OCI-LY3 (cell line): ENCODE measurements at regions not wholly inside any gene's neighbourhood (a gene's known extent, or its start where the extent isn't known, plus 50 kb on each side); places are given as distances from the start of the nearest gene placed in this dataset.

Experiments used
- H2AFZ ChIP-seq: fragments of 200-600, 300-600 bp; shearing (Covaris generic); 2 replicates; pipeline ENCODE4 v1.6.0; 2014; ENCODE audit warnings: antibody characterized with exemption, low read depth, low read length
- H3K27ac ChIP-seq: fragments of 200-600, 300-600 bp; sonication (generic); 2 replicates; pipeline ENCODE4 v1.5.1; 2014; ENCODE audit warnings: mild to moderate bottlenecking, low read length, moderate library complexity, mixed read lengths
- H3K27me3 ChIP-seq: fragments of 200-600, 300-600 bp; sonication (generic); 2 replicates; pipeline ENCODE4 v1.6.1; 2014; ENCODE audit warnings: low read depth, low read length, mixed read lengths
- H3K36me3 ChIP-seq: fragments of 200-600, 300-600 bp; sonication (generic); replicated peaks from 2 replicates; pipeline ENCODE3; 2014; ENCODE audit warnings: low read depth, low read length, mixed read lengths
- H3K4me1 ChIP-seq: fragments of 300-600, 200-600 bp; sonication (generic); 2 replicates; pipeline ENCODE4 v1.6.1; 2014; ENCODE audit warnings: low read length, mixed read lengths
- H3K4me2 ChIP-seq: fragments of 200-600, 300-600 bp; sonication (generic); 2 replicates; pipeline ENCODE4 v1.6.1; 2014; ENCODE audit warnings: low read length, mixed read lengths
- H3K4me3 ChIP-seq: fragments of 300-600, 200-600 bp; sonication (generic); 2 replicates; pipeline ENCODE4 v1.5.1; 2014; ENCODE audit warnings: antibody characterized with exemption, mild to moderate bottlenecking, low read length, moderate library complexity
- H3K79me2 ChIP-seq: fragments of 300-600, 200-600 bp; shearing (Covaris generic); 2 replicates; pipeline ENCODE4 v1.6.1; 2014; ENCODE audit warnings: mild to moderate bottlenecking, low read length, mixed read lengths
- H3K9ac ChIP-seq: fragments of 300-600, 200-600 bp; shearing (Covaris generic); 2 replicates; pipeline ENCODE4 v1.6.0; 2014; ENCODE audit warnings: mild to moderate bottlenecking, low read length, moderate library complexity
- H3K9me3 ChIP-seq: fragments of 200-600, 300-600 bp; shearing (Covaris generic); 2 replicates; pipeline ENCODE4 v1.6.1; 2014; ENCODE audit warnings: low read length, mixed read lengths; ENCODE audit not compliant: insufficient read depth
- H4K20me1 ChIP-seq: fragments of 200-600, 300-600 bp; sonication (generic); 2 replicates; pipeline ENCODE4 v1.6.1; 2016; ENCODE audit warnings: low read length, mixed read lengths; ENCODE audit not compliant: insufficient read depth
- EZH2phosphoT487 ChIP-seq: fragments of 200-600 bp; shearing (Covaris generic); IDR thresholded peaks from 2 replicates; pipeline ENCODE4 v1.6.1; 2018; ENCODE audit warnings: antibody characterized with exemption, mixed run types, low read depth
- TF ChIP-seq, protein P1 (sequence below): fragments of 200-600, 300-600 bp; sonication (generic); IDR thresholded peaks from 2 replicates; pipeline ENCODE4 v1.5.1; 2014; ENCODE audit warnings: antibody characterized with exemption, low read length, low read depth

- Histone ChIP-seq H3K4me3 (no peak overlapping the region), H3K79me2 (no peaks in the 10 kb centered on the region), H3K27me3 (no peaks in the 10 kb centered on the region), H4K20me1 (no peaks in the 10 kb centered on the region), H3K4me2 (no peak overlapping the region), H3K36me3 (no peaks in the 10 kb centered on the region), H3K27ac (no peak overlapping the region), H3K4me1 (peaks cover 7% of the 10 kb centered on the region; the same call in 1 of the 2 replicates), H3K9ac (no peak overlapping the region), H3K9me3 (no peaks in the 10 kb centered on the region), H2AFZ (no peak overlapping the region)
- TF ChIP-seq, protein P1, sequence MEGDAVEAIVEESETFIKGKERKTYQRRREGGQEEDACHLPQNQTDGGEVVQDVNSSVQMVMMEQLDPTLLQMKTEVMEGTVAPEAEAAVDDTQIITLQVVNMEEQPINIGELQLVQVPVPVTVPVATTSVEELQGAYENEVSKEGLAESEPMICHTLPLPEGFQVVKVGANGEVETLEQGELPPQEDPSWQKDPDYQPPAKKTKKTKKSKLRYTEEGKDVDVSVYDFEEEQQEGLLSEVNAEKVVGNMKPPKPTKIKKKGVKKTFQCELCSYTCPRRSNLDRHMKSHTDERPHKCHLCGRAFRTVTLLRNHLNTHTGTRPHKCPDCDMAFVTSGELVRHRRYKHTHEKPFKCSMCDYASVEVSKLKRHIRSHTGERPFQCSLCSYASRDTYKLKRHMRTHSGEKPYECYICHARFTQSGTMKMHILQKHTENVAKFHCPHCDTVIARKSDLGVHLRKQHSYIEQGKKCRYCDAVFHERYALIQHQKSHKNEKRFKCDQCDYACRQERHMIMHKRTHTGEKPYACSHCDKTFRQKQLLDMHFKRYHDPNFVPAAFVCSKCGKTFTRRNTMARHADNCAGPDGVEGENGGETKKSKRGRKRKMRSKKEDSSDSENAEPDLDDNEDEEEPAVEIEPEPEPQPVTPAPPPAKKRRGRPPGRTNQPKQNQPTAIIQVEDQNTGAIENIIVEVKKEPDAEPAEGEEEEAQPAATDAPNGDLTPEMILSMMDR = no peak
Measured at GRCh38 chr3:189457631-189458412, 173.4 kb upstream of the TP63 start.

DNA sequence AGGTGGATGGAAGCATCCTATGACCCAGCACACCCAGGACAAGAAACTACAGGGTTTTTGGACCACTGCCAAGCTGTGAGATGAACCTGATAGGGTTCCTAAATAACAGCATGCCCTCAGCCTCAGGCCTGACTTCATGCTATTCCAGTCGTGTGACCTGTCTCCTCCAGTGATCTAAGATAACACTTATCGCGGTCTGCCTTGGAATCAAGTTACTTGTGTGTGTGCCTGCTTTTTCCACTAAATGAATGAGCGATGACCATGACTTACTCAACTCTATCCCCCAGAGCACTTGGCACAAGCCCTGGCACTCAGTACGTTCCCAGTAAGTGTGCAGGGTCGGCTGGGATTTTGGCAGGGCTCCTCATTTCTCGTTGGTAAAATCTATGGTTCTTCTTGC is 172.7 kb upstream of the TP63 start:
- Histone ChIP-seq H3K27ac (no peak overlapping the region), H3K4me3 (no peak overlapping the region), H3K4me1 (peaks cover 7% of the 10 kb centered on the region; the same call in 1 of the 2 replicates), H3K36me3 (no peaks in the 10 kb centered on the region), H3K4me2 (no peak overlapping the region), H2AFZ (no peak overlapping the region), H3K9me3 (no peaks in the 10 kb centered on the region), H3K27me3 (no peaks in the 10 kb centered on the region), H4K20me1 (no peaks in the 10 kb centered on the region), H3K9ac (no peak overlapping the region), H3K79me2 (no peaks in the 10 kb centered on the region)
- no peak for TF ChIP-seq EZH2phosphoT487

GRCh38 chr3:189459231-189459630 is 172.0 kb upstream of the TP63 start:
- Histone ChIP-seq H3K36me3 (no peaks in the 10 kb centered on the region), H3K27ac (no peak overlapping the region), H3K9ac (no peak overlapping the region), H3K27me3 (no peaks in the 10 kb centered on the region), H3K4me3 (no peak overlapping the region), H3K4me2 (no peak overlapping the region), H4K20me1 (no peaks in the 10 kb centered on the region), H3K4me1 (peaks cover 7% of the 10 kb centered on the region; the same call in 1 of the 2 replicates), H2AFZ (no peak overlapping the region), H3K79me2 (no peaks in the 10 kb centered on the region), H3K9me3 (no peaks in the 10 kb centered on the region)
- TF ChIP-seq EZH2phosphoT487 = no peak
- TF ChIP-seq, protein P1 = no peak

DNA sequence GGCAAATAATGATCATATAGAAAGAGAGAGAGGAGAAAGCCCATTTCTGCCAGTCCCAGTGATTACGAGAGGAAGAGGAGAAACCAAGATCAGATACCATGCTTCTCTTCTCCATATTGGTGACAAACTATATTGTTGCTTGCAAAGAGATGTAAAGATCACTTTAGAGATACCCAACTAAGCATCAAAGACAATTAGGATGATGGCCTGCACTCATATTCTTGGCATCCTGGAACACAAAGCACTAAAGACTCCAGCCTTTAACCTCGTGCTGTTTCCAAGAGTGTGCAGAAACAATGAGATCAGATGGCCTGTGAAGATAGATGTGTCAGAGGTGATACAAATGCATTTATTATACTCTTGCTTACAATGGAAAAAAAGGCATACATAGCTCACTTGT is 170.7 kb upstream of the TP63 start:
- TF ChIP-seq, protein P1 = no peak
- TF ChIP-seq EZH2phosphoT487 = no peak
- no peak overlapping the region for H3K9ac ChIP-seq
- no peaks in the 10 kb centered on the region for H4K20me1 ChIP-seq
- no peaks in the 10 kb centered on the region for H3K79me2 ChIP-seq
- H3K27me3 ChIP-seq = no peaks in the 10 kb centered on the region
- H3K9me3 ChIP-seq = no peaks in the 10 kb centered on the region
- H2AFZ ChIP-seq = no peak overlapping the region
- H3K36me3 ChIP-seq = no peaks in the 10 kb centered on the region
- H3K4me2 ChIP-seq = no peak overlapping the region
- H3K27ac ChIP-seq = no peak overlapping the region
- peaks cover 6% of the 10 kb centered on the region; the same call in 1 of the 2 replicates for H3K4me1 ChIP-seq
- H3K4me3 ChIP-seq = no peak overlapping the region
